HG03558 (cell line): ENCODE measurements at regions not wholly inside any gene's neighbourhood (a gene's known extent, or its start where the extent isn't known, plus 50 kb on each side); places are given as distances from the start of the nearest gene placed in this dataset.

Experiments
- ATAC-seq: cut with Tn5 transposase; IDR thresholded peaks from one replicate; pipeline ENCODE4 v1.9.1; 2021; ENCODE audit warnings: moderate number of reproducible peaks; ENCODE audit not compliant: unreplicated experiment; ENCODE audit errors: extremely low read depth

- ATAC-seq: no peak
Measured at GRCh38 chr2:64704161-64704560, 50.4 kb upstream of the SERTAD2 start.

- no peak for ATAC-seq
Measured at GRCh38 chr2:64704996-64705395, 51.3 kb upstream of the SERTAD2 start.

- no peak for ATAC-seq
Measured at GRCh38 chr2:64707276-64707675, 53.6 kb upstream of the SERTAD2 start.

- ATAC-seq: no peak
Measured at GRCh38 chr2:64708829-64709228, 55.1 kb upstream of the SERTAD2 start.

- ATAC-seq: no peak
Measured at GRCh38 chr2:64711252-64711800, 57.6 kb upstream of the SERTAD2 start.

- no peak for ATAC-seq
Measured at GRCh38 chr2:64713686-64714085, 60.0 kb upstream of the SERTAD2 start.

GRCh38 chr2:64716569-64716968 is 62.9 kb upstream of the SERTAD2 start:
- no peak for ATAC-seq

- ATAC-seq: no peak
Measured at GRCh38 chr2:64718250-64718885, 64.7 kb upstream of the SERTAD2 start.

- ATAC-seq: no peak
Measured at GRCh38 chr2:64720535-64721319, 67.0 kb upstream of the SERTAD2 start.

GRCh38 chr2:64721320-64721623 is 67.6 kb upstream of the SERTAD2 start:
- no peak for ATAC-seq

GRCh38 chr2:64722291-64723044 is 68.8 kb upstream of the SERTAD2 start:
- ATAC-seq: no peak

GRCh38 chr2:64727013-64727767 is 73.5 kb upstream of the SERTAD2 start:
- peak; percentile 58 for ATAC-seq

- ATAC-seq: no peak
Measured at GRCh38 chr2:64727843-64728463, 74.2 kb upstream of the SERTAD2 start.

- no peak for ATAC-seq
Measured at GRCh38 chr2:64730551-64731262, 77.0 kb upstream of the SERTAD2 start.

- no peak for ATAC-seq
Measured at GRCh38 chr2:64731263-64731643, 77.5 kb upstream of the SERTAD2 start.

- no peak for ATAC-seq
Measured at GRCh38 chr2:64731746-64732145, 78.0 kb upstream of the SERTAD2 start.

- no peak for ATAC-seq
Measured at GRCh38 chr2:64732146-64732545, 78.4 kb upstream of the SERTAD2 start.

- no peak for ATAC-seq
Measured at GRCh38 chr2:64735504-64735903, 81.8 kb upstream of the SERTAD2 start.

GRCh38 chr2:64737547-64737946 is 83.8 kb upstream of the SERTAD2 start:
- ATAC-seq: no peak
